ENCODE measurements at regions not wholly inside any gene's neighbourhood (a gene's known extent, or its start where the extent isn't known, plus 50 kb on each side); places are given as distances from the start of the nearest gene placed in this dataset.

GRCh38 chr5:33306758-33307157 is 134.0 kb upstream of the TARS1 start:
- Mint-ChIP-seq H3K4me1 (ENCODE audit: low read depth) (no peaks in the 10 kb centered on the region), H3K36me3 (ENCODE audit: low read depth) (no peaks in the 10 kb centered on the region), H3K27ac (no peak overlapping the region), H3K4me3 (no peak overlapping the region), H3K27me3 (peaks cover 3% of the 10 kb centered on the region), H3K9me3 (peaks cover 2% of the 10 kb centered on the region)
- DNase-seq: no peak

DNA sequence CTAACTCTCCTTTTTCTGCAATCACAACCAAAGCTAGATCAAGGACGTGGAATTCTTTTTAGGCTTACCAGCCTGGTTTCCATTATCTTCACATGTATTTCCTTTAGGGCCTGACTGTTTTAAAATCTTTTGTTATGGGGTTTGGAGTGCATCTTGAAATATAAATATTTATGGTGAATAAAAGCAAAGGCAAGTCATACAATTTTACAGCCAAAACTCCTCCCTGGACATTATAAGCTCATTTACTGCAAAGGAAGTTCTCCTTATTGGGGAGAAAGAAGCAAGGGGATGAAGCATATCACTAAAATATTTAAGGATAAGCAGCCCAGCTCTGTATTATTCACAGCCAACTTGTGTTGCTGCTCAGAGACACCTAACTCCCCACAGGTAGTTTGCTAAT is 132.2 kb upstream of the TARS1 start:
- DNase-seq: no peak
- no peaks in the 10 kb centered on the region for H3K4me1 Mint-ChIP-seq (ENCODE audit: low read depth)
- H3K27ac Mint-ChIP-seq: no peak overlapping the region
- no peaks in the 10 kb centered on the region for H3K27me3 Mint-ChIP-seq
- H3K9me3 Mint-ChIP-seq: peaks cover 2% of the 10 kb centered on the region
- H3K36me3 Mint-ChIP-seq (ENCODE audit: low read depth): no peaks in the 10 kb centered on the region
- H3K4me3 Mint-ChIP-seq: no peak overlapping the region

DNA sequence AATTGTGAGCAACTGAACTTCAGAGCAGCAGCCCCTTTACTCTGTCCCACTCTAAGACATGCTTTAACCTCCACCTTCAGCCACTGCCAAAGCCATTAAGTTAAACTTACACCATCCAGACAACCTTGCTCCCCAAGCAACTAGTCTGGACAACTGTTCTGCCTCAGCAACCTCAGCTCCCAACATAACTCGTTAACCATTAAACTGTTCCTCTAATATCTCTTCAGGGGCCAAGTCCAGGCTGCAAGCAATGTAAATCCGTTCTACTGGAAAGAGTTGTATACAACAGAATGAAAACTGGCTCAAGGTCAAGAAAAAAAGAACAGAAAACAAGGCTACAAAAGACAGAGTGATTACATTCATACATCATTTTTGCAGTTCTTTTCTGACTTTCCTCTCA is 131.7 kb upstream of the TARS1 start:
- H3K27ac Mint-ChIP-seq: no peak overlapping the region
- H3K27me3 Mint-ChIP-seq: no peaks in the 10 kb centered on the region

GRCh38 chr5:33309536-33310345 is 131.0 kb upstream of the TARS1 start:
- Mint-ChIP-seq H3K9me3 (peaks cover 2% of the 10 kb centered on the region), H3K36me3 (ENCODE audit: low read depth) (no peaks in the 10 kb centered on the region), H3K27ac (no peak overlapping the region), H3K4me1 (ENCODE audit: low read depth) (no peaks in the 10 kb centered on the region), H3K27me3 (no peaks in the 10 kb centered on the region), H3K4me3 (no peak overlapping the region)
- DNase-seq: no peak

More for the DNA sequence above, 131.7 kb upstream of the TARS1 start:
- Mint-ChIP-seq H3K9me3 (peaks cover 2% of the 10 kb centered on the region), H3K4me3 (no peak overlapping the region), H3K36me3 (ENCODE audit: low read depth) (no peaks in the 10 kb centered on the region), H3K4me1 (ENCODE audit: low read depth) (no peaks in the 10 kb centered on the region)
- no peak for DNase-seq

- H3K27ac Mint-ChIP-seq: no peak overlapping the region
- H3K4me1 Mint-ChIP-seq (ENCODE audit: low read depth): no peaks in the 10 kb centered on the region
- DNase-seq: no peak
- peaks cover 2% of the 10 kb centered on the region for H3K9me3 Mint-ChIP-seq
- H3K36me3 Mint-ChIP-seq (ENCODE audit: low read depth): no peaks in the 10 kb centered on the region
- no peaks in the 10 kb centered on the region for H3K27me3 Mint-ChIP-seq
- H3K4me3 Mint-ChIP-seq: no peak overlapping the region
Measured at GRCh38 chr5:33310451-33310850, 130.3 kb upstream of the TARS1 start.

DNA sequence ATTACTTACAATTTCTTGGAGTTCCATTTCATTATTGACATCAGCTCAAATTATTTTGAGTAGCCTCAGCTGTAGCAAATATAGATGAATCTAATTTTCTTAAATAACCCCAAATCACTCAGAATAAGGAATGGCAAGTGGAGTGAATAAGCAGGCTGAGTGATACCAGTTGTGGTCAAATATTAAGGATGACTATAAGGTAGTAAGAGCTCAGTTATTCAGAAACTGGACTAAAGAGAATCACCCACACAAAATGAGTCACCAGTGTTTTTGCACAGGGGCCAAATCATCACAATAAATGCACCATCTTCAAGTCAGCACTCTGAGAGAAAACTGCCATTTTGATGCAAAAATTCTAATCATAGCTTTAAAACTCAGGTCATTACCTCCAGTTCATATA is 128.9 kb upstream of the TARS1 start:
- no peaks in the 10 kb centered on the region for H3K36me3 Mint-ChIP-seq (ENCODE audit: low read depth)
- no peaks in the 10 kb centered on the region for H3K27me3 Mint-ChIP-seq
- H3K27ac Mint-ChIP-seq: no peak overlapping the region

GRCh38 chr5:33312571-33313549 is 127.9 kb upstream of the TARS1 start:
- Mint-ChIP-seq H3K4me3 (no peak overlapping the region), H3K9me3 (peaks cover 2% of the 10 kb centered on the region), H3K4me1 (ENCODE audit: low read depth) (no peaks in the 10 kb centered on the region), H3K27ac (no peak overlapping the region), H3K36me3 (ENCODE audit: low read depth) (no peaks in the 10 kb centered on the region), H3K27me3 (no peaks in the 10 kb centered on the region)
- no peak for DNase-seq

More for the DNA sequence above, 128.9 kb upstream of the TARS1 start:
- Mint-ChIP-seq H3K9me3 (peaks cover 2% of the 10 kb centered on the region), H3K4me3 (no peak overlapping the region), H3K4me1 (ENCODE audit: low read depth) (no peaks in the 10 kb centered on the region)
- DNase-seq: no peak

GRCh38 chr5:33315189-33315588 is 125.6 kb upstream of the TARS1 start:
- Mint-ChIP-seq H3K4me3 (no peak overlapping the region), H3K27me3 (no peaks in the 10 kb centered on the region), H3K4me1 (ENCODE audit: low read depth) (no peaks in the 10 kb centered on the region), H3K36me3 (ENCODE audit: low read depth) (no peaks in the 10 kb centered on the region), H3K9me3 (no peaks in the 10 kb centered on the region), H3K27ac (no peak overlapping the region)
- no peak for DNase-seq

- no peak for DNase-seq
- H3K27ac Mint-ChIP-seq: no peak overlapping the region
- H3K4me1 Mint-ChIP-seq (ENCODE audit: low read depth): no peaks in the 10 kb centered on the region
- no peaks in the 10 kb centered on the region for H3K9me3 Mint-ChIP-seq
- no peak overlapping the region for H3K4me3 Mint-ChIP-seq
- H3K36me3 Mint-ChIP-seq (ENCODE audit: low read depth): no peaks in the 10 kb centered on the region
- H3K27me3 Mint-ChIP-seq: no peaks in the 10 kb centered on the region
Measured at GRCh38 chr5:33316773-33317172, 124.0 kb upstream of the TARS1 start.

DNA sequence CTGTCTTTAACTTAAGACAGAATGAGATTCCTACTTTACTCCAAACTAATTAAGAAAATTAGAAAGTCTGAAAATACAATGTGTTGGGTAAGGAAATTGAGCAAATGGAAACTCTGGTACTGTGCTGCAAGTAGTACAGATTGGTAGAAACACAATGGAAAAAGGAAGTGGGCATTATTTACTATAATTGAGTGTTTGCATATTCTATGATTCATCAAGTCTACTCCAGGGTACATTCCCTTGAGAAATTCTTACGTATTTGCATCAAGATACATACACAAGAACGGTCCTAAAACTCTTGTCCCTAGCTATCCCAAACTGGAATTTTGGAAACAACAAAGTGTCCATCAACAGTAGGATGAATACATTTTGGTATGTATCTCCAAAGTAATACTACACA is 123.5 kb upstream of the TARS1 start:
- Mint-ChIP-seq H3K27me3 (no peaks in the 10 kb centered on the region), H3K9me3 (no peaks in the 10 kb centered on the region), H3K36me3 (ENCODE audit: low read depth) (no peaks in the 10 kb centered on the region), H3K4me3 (no peak overlapping the region), H3K4me1 (ENCODE audit: low read depth) (no peaks in the 10 kb centered on the region), H3K27ac (no peak overlapping the region)
- no peak for DNase-seq

GRCh38 chr5:33319151-33319550 is 121.6 kb upstream of the TARS1 start:
- Mint-ChIP-seq H3K36me3 (ENCODE audit: low read depth) (no peaks in the 10 kb centered on the region), H3K27ac (no peak overlapping the region), H3K27me3 (no peaks in the 10 kb centered on the region), H3K4me3 (no peak overlapping the region), H3K4me1 (ENCODE audit: low read depth) (no peaks in the 10 kb centered on the region), H3K9me3 (no peaks in the 10 kb centered on the region)
- DNase-seq: no peak

DNA sequence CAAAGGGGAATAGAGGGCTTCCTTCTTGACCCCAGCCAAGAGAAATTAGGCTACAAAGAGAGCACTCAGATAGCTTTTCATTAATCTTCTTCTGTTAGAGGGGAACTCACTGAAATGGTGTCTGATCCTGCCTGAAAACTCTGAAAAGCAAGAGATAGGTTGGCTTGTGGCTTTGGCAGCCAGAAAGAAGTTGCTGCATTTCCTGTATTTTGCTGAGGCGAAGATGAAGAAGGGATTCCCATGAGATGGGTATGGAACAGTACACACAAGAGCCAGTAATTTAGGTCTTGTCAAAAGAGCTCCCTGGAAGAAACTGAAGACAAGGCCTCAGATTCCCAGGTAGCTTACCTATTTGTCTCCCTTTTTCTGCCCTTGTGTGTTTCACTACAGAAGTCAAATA is 120.9 kb upstream of the TARS1 start:
- Mint-ChIP-seq H3K9me3 (no peaks in the 10 kb centered on the region), H3K36me3 (ENCODE audit: low read depth) (no peaks in the 10 kb centered on the region), H3K4me3 (no peak overlapping the region), H3K4me1 (ENCODE audit: low read depth) (no peaks in the 10 kb centered on the region), H3K27ac (no peak overlapping the region), H3K27me3 (no peaks in the 10 kb centered on the region)
- no peak for DNase-seq

GRCh38 chr5:33321026-33321425 is 119.7 kb upstream of the TARS1 start:
- Mint-ChIP-seq H3K9me3 (no peaks in the 10 kb centered on the region), H3K27me3 (no peaks in the 10 kb centered on the region), H3K4me1 (ENCODE audit: low read depth) (no peaks in the 10 kb centered on the region), H3K27ac (no peak overlapping the region), H3K4me3 (no peak overlapping the region), H3K36me3 (ENCODE audit: low read depth) (no peaks in the 10 kb centered on the region)
- DNase-seq: no peak

DNA sequence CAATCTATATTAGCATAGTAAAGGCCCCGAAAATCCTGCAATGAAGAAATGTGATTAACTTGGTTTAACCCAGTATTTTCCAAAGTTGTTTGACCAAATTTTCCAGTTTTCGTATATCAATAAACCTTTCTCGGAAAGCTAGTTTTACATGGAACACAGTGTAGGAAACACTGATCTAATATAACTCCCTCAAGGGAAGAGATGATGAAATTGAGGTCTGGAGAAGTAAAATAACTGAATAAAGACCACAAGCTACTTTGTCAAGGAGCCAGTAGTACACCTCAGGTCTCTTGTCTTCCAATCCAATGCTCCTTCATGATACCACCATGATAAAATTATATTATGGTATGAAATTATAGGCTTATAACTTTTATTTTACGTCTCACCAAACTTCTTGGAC is 118.1 kb upstream of the TARS1 start:
- no peaks in the 10 kb centered on the region for H3K4me1 Mint-ChIP-seq (ENCODE audit: low read depth)
- no peak for DNase-seq
- no peaks in the 10 kb centered on the region for H3K9me3 Mint-ChIP-seq
- H3K36me3 Mint-ChIP-seq (ENCODE audit: low read depth): no peaks in the 10 kb centered on the region
- no peak overlapping the region for H3K4me3 Mint-ChIP-seq
- peaks cover 3% of the 10 kb centered on the region for H3K27me3 Mint-ChIP-seq
- no peak overlapping the region for H3K27ac Mint-ChIP-seq

All from activated T-cell treated with anti-CD3 and anti-CD28 coated beads, Interleukin-2, amount 50 U/mL, for 24 hours (primary cell).